ENCODE measurements at regions not wholly inside any gene's neighbourhood (a gene's known extent, or its start where the extent isn't known, plus 50 kb on each side); places are given as distances from the start of the nearest gene placed in this dataset.

DNA sequence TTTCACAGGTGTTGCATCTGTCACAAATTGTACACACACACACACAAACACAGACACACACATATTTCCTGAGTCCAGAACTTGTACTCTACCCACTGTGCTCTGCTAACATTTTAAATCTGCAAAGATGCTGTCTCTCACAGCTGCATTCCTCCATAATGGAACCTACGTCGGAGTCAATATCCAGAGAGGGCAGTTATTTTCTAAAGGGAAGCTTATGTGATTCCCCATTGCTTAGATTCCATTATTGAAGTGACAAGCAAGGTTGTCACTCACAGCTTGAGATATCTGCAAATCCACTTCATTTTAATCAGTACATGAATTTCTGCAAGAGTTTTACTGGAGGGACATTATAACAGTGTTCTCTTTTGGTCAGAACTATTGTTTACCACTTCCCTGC, 992.4 kb downstream of the NSUN3 start:
- no peak for TF ChIP-seq EZH2 (IDR thresholded peaks at IDR 0.05; ENCODE audit: low read length)
- TF ChIP-seq, protein P1, sequence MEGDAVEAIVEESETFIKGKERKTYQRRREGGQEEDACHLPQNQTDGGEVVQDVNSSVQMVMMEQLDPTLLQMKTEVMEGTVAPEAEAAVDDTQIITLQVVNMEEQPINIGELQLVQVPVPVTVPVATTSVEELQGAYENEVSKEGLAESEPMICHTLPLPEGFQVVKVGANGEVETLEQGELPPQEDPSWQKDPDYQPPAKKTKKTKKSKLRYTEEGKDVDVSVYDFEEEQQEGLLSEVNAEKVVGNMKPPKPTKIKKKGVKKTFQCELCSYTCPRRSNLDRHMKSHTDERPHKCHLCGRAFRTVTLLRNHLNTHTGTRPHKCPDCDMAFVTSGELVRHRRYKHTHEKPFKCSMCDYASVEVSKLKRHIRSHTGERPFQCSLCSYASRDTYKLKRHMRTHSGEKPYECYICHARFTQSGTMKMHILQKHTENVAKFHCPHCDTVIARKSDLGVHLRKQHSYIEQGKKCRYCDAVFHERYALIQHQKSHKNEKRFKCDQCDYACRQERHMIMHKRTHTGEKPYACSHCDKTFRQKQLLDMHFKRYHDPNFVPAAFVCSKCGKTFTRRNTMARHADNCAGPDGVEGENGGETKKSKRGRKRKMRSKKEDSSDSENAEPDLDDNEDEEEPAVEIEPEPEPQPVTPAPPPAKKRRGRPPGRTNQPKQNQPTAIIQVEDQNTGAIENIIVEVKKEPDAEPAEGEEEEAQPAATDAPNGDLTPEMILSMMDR (optimal IDR thresholded peaks at IDR 0.05 in 1 of 3, IDR thresholded peaks at IDR 0.05 in 1 of 3, conservative IDR thresholded peaks at IDR 0.05 in 1 of 3; ENCODE audit: extremely low read depth in 1 of 3, insufficient read depth in 2 of 3, low read length in 3 of 3) = no peak

Measured in keratinocyte (primary cell).